SU-DHL-6 (cell line): ENCODE measurements at regions not wholly inside any gene's neighbourhood (a gene's known extent, or its start where the extent isn't known, plus 50 kb on each side); places are given as distances from the start of the nearest gene placed in this dataset.

Experiments
- H2AFZ ChIP-seq: fragments of 200-600 bp; sonication (generic); 2 replicates; pipeline ENCODE4 v1.6.1; 2014; ENCODE audit warnings: low read depth, mild to moderate bottlenecking, moderate library complexity, mixed read lengths, antibody characterized with exemption, low read length; ENCODE audit not compliant: severe bottlenecking
- H3F3A ChIP-seq: fragments of 200-600 bp; shearing (Covaris generic); 2 replicates; pipeline ENCODE4 v1.6.0; 2016; ENCODE audit warnings: antibody characterized with exemption, mild to moderate bottlenecking; ENCODE audit not compliant: insufficient read depth
- H3K27ac ChIP-seq: fragments of 200-600 bp; sonication (generic); 2 replicates; pipeline ENCODE4 v1.5.1; 2016; ENCODE audit warnings: low read depth, mild to moderate bottlenecking, low read length, moderate library complexity, mixed read lengths
- H3K27me3 ChIP-seq: fragments of 200-600 bp; sonication (generic), shearing (Covaris generic); 2 replicates; pipeline ENCODE4 v1.6.0; 2014; ENCODE audit warnings: mild to moderate bottlenecking, low read length
- H3K36me3 ChIP-seq: fragments of 200-600 bp; sonication (generic); 2 replicates; pipeline ENCODE4 v1.6.1; 2014; ENCODE audit warnings: mild to moderate bottlenecking, low read length, mixed read lengths
- H3K4me2 ChIP-seq: fragments of 300-600, 200-600 bp; shearing (Covaris generic), sonication (generic); 2 replicates; pipeline ENCODE4 v1.6.0; 2014; ENCODE audit warnings: low read length, low read depth, mild to moderate bottlenecking; ENCODE audit not compliant: poor library complexity, severe bottlenecking
- H3K4me3 ChIP-seq: fragments of 200-600 bp; sonication (generic); 2 replicates; pipeline ENCODE4 v1.5.1; 2014; ENCODE audit warnings: antibody characterized with exemption, low read length, mild to moderate bottlenecking, mixed read lengths; ENCODE audit not compliant: insufficient read depth, poor library complexity, severe bottlenecking
- H3K79me2 ChIP-seq: fragments of 200-600 bp; sonication (generic); 2 replicates; pipeline ENCODE4 v1.6.1; 2014; ENCODE audit warnings: mild to moderate bottlenecking, low read length, moderate library complexity; ENCODE audit not compliant: insufficient read depth
- H3K9ac ChIP-seq: fragments of 200-600 bp; sonication (generic); 2 replicates; pipeline ENCODE4 v1.7.0; 2014; ENCODE audit warnings: mild to moderate bottlenecking, low read length
- H3K9me2 ChIP-seq: fragments of 200-600 bp; sonication (generic); replicated peaks from 2 replicates; pipeline ENCODE4 v1.6.1; 2014; ENCODE audit warnings: low read length; ENCODE audit not compliant: insufficient read depth
- H3K9me3 ChIP-seq: fragments of 200-600 bp; sonication (generic); 2 replicates; pipeline ENCODE4 v1.6.1; 2014; ENCODE audit warnings: low read length, mixed read lengths; ENCODE audit not compliant: insufficient read depth
- H4K20me1 ChIP-seq: fragments of 200-600 bp; sonication (generic); 2 replicates; pipeline ENCODE4 v1.6.1; 2014; ENCODE audit warnings: low read depth, mild to moderate bottlenecking, antibody characterized with exemption, low read length, moderate library complexity, mixed read lengths
- CTCF ChIP-seq: fragments of 200-600 bp; sonication (generic); IDR thresholded peaks from one replicate; pipeline ENCODE4 v1.5.1; 2017; ENCODE audit warnings: antibody characterized with exemption, mild to moderate bottlenecking, low read length, moderate library complexity; ENCODE audit not compliant: insufficient read depth, poor library complexity, severe bottlenecking
- EZH2phosphoT487 ChIP-seq: fragments of 200-600 bp; sonication (generic), shearing (Covaris generic); conservative IDR thresholded peaks from 2 replicates; pipeline ENCODE4 v1.6.1; 2018; ENCODE audit warnings: mild to moderate bottlenecking, antibody characterized with exemption, low read length, moderate library complexity, mixed read lengths

GRCh38 chr2:136715146-136715545 is 50.2 kb upstream of the THSD7B start:
- no peaks in the 10 kb centered on the region for H3K36me3 ChIP-seq
- H3K4me2 ChIP-seq = no peak overlapping the region
- no peaks in the 10 kb centered on the region for H3K9me3 ChIP-seq
- no peaks in the 10 kb centered on the region for H3K9me2 ChIP-seq
- H4K20me1 ChIP-seq = no peaks in the 10 kb centered on the region
- TF ChIP-seq CTCF (no peak), EZH2phosphoT487 (no peak)
- no peak overlapping the region for H3K27ac ChIP-seq
- H2AFZ ChIP-seq = no peak overlapping the region
- H3K4me3 ChIP-seq = no peak overlapping the region
- H3F3A ChIP-seq = no peaks in the 10 kb centered on the region
- H3K27me3 ChIP-seq = no peaks in the 10 kb centered on the region
- H3K79me2 ChIP-seq = no peaks in the 10 kb centered on the region
- H3K9ac ChIP-seq = no peak overlapping the region

GRCh38 chr2:136714452-136714951 is 50.8 kb upstream of the THSD7B start:
- Histone ChIP-seq H2AFZ (no peak overlapping the region), H3K9me3 (no peaks in the 10 kb centered on the region), H3K4me2 (no peak overlapping the region), H3K9ac (no peak overlapping the region), H3K27ac (no peak overlapping the region), H3K36me3 (no peaks in the 10 kb centered on the region), H4K20me1 (no peaks in the 10 kb centered on the region), H3K9me2 (no peaks in the 10 kb centered on the region), H3F3A (no peaks in the 10 kb centered on the region), H3K4me3 (no peak overlapping the region), H3K79me2 (no peaks in the 10 kb centered on the region), H3K27me3 (no peaks in the 10 kb centered on the region)
- TF ChIP-seq EZH2phosphoT487 (no peak), CTCF (no peak)

GRCh38 chr2:136713739-136714138 is 51.6 kb upstream of the THSD7B start:
- H2AFZ ChIP-seq = no peak overlapping the region
- H3F3A ChIP-seq = no peaks in the 10 kb centered on the region
- H3K79me2 ChIP-seq = no peaks in the 10 kb centered on the region
- no peaks in the 10 kb centered on the region for H3K36me3 ChIP-seq
- H3K4me2 ChIP-seq = no peak overlapping the region
- H3K9ac ChIP-seq = no peak overlapping the region
- no peaks in the 10 kb centered on the region for H3K9me3 ChIP-seq
- H3K27ac ChIP-seq = no peak overlapping the region
- no peaks in the 10 kb centered on the region for H3K9me2 ChIP-seq
- TF ChIP-seq CTCF (no peak), EZH2phosphoT487 (no peak)
- no peaks in the 10 kb centered on the region for H4K20me1 ChIP-seq
- H3K27me3 ChIP-seq = no peaks in the 10 kb centered on the region
- no peak overlapping the region for H3K4me3 ChIP-seq
